ENCODE measurements at regions not wholly inside any gene's neighbourhood (a gene's known extent, or its start where the extent isn't known, plus 50 kb on each side); places are given as distances from the start of the nearest gene placed in this dataset.

DNA sequence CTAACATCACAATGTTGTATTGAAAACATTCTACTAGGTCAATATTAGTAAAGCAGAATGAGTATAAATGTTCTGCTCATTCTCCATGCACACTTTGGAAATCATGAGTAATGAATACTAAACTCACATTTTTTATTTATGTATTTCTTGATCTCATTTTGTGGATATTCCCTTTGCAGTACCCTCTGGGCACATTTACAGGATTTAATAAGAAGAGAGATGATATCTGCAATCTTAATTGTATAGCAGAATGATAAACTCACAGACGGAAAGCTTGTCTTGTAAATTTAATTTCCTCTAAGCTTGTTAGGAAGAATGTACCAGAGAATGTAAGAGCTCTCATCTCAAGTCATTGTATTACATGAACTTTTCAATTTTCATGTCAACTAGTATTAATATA is 1279.7 kb downstream of the PCDH7 start:
- no peak overlapping the region for H3T11ph ChIP-seq (ENCODE audit: low read length)
- TF ChIP-seq, protein P1, sequence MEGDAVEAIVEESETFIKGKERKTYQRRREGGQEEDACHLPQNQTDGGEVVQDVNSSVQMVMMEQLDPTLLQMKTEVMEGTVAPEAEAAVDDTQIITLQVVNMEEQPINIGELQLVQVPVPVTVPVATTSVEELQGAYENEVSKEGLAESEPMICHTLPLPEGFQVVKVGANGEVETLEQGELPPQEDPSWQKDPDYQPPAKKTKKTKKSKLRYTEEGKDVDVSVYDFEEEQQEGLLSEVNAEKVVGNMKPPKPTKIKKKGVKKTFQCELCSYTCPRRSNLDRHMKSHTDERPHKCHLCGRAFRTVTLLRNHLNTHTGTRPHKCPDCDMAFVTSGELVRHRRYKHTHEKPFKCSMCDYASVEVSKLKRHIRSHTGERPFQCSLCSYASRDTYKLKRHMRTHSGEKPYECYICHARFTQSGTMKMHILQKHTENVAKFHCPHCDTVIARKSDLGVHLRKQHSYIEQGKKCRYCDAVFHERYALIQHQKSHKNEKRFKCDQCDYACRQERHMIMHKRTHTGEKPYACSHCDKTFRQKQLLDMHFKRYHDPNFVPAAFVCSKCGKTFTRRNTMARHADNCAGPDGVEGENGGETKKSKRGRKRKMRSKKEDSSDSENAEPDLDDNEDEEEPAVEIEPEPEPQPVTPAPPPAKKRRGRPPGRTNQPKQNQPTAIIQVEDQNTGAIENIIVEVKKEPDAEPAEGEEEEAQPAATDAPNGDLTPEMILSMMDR (conservative IDR thresholded peaks at IDR 0.05): no peak
- no peaks in the 10 kb centered on the region for H3K27me3 Mint-ChIP-seq (ENCODE audit: low read depth)
- no peak overlapping the region for H3K23ac ChIP-seq (ENCODE audit: insufficient read length, low read depth, low read length)
- H2AK5ac ChIP-seq (ENCODE audit: insufficient read length, low read length): no peak overlapping the region
- peaks cover 29 to 34% of the 10 kb centered on the region in 2 experiments for H3K4me1 Mint-ChIP-seq
- no peak overlapping the region for H2AFZ ChIP-seq (ENCODE audit: low read length)
- H3K56ac ChIP-seq (ENCODE audit: insufficient read length, low read depth, low read length): no peak overlapping the region
- H4K20me1 ChIP-seq (ENCODE audit: control insufficient read depth, insufficient read depth, insufficient read length): no peaks in the 10 kb centered on the region
- no peak overlapping the region for H3K4me2 ChIP-seq (ENCODE audit: insufficient read depth, insufficient read length, low read length)
- H3K27ac ChIP-seq (ENCODE audit: insufficient read length, low read depth, low read length): no peak overlapping the region
- no peak overlapping the region for H3K9ac ChIP-seq (ENCODE audit: extremely low read depth, insufficient read length, low read length)
- H4K8ac ChIP-seq (replicated peaks; ENCODE audit: insufficient read length, low read depth, low read length): no peak overlapping the region
- H3K36me3 Mint-ChIP-seq (ENCODE audit: insufficient read depth in 1 of 3, low read depth in 3 of 3): no peaks in the 10 kb centered on the region; a peak in 1 of 7 replicates
- H3K23me2 ChIP-seq (ENCODE audit: insufficient read length, low read depth, low read length, poor library complexity, severe bottlenecking): no peaks in the 10 kb centered on the region
- DNase-seq: no peak
- no peak overlapping the region for H2BK20ac ChIP-seq (ENCODE audit: low read depth, low read length, poor library complexity, severe bottlenecking)
- H2BK12ac ChIP-seq (ENCODE audit: insufficient read length, low read depth, low read length): no peak overlapping the region
- no peak overlapping the region for H3K4ac ChIP-seq (ENCODE audit: low read depth, low read length)
- H3K14ac ChIP-seq (ENCODE audit: insufficient read depth, low read length): no peak overlapping the region
- H4K91ac ChIP-seq (ENCODE audit: insufficient read length, low read depth, low read length): no peak overlapping the region
- no CpG with 5 or more reads among the region's 1 CpG for WGBS (ENCODE audit: extremely low coverage, insufficient read length, low lambda C conversion rate)
- no peak overlapping the region for H2BK5ac ChIP-seq (ENCODE audit: insufficient read length, low read length)
- H3K79me1 ChIP-seq (ENCODE audit: insufficient read depth, low read depth, low read length, poor library complexity, severe bottlenecking): no peaks in the 10 kb centered on the region
- H3K9me3 ChIP-seq (ENCODE audit: control insufficient read depth, low read depth, low read length): no peaks in the 10 kb centered on the region
- H3K4me3 Mint-ChIP-seq: no peak overlapping the region
- no peaks in the 10 kb centered on the region for H3K27me3 ChIP-seq (ENCODE audit: insufficient read depth, low read length)
- no peaks in the 10 kb centered on the region for H3K4me1 ChIP-seq (ENCODE audit: insufficient read depth, low read length)
- no peak overlapping the region for H2BK15ac ChIP-seq (ENCODE audit: low read depth, low read length)
- no peak overlapping the region for H3K27ac Mint-ChIP-seq
- no peak overlapping the region for H3K18ac ChIP-seq (ENCODE audit: insufficient read length, low read depth, low read length)
- no peaks in the 10 kb centered on the region for H3K79me2 ChIP-seq (ENCODE audit: insufficient read depth, low read length)
- H3K9me3 Mint-ChIP-seq: peaks cover 0 to 3% of the 10 kb centered on the region in 2 experiments; a peak in 1 of 5 replicates
- no peak overlapping the region for H2BK120ac ChIP-seq (ENCODE audit: low read depth, low read length, poor library complexity, severe bottlenecking)
- no peak overlapping the region for H4K5ac ChIP-seq (ENCODE audit: insufficient read length, low read depth, low read length)

Measured in H9 (cell line).